Neural progenitor cell (in vitro differentiated cells): ENCODE measurements at regions not wholly inside any gene's neighbourhood (a gene's known extent, or its start where the extent isn't known, plus 50 kb on each side); places are given as distances from the start of the nearest gene placed in this dataset.

Experiments
- DNase-seq: peaks from one replicate; pipeline ENCODE4 v3.0.0-alpha.2; 2016; ENCODE audit warnings: low spot score
- H2AFZ ChIP-seq: fragments of 200-600 bp; sonication (generic); replicated peaks from 2 replicates; pipeline ENCODE4 v1.6.1; 2016; ENCODE audit warnings: antibody characterized with exemption
- H3F3A ChIP-seq: fragments of 200-600 bp; sonication (generic); 2 replicates; pipeline ENCODE4 v1.6.1; 2016; ENCODE audit warnings: antibody characterized with exemption, low read depth
- H3K27ac ChIP-seq: fragments of 200-600 bp; sonication (generic); 2 replicates; pipeline ENCODE4 v1.5.1; 2016; ENCODE audit warnings: mild to moderate bottlenecking
- H3K27me3 ChIP-seq: fragments of 200-600 bp; sonication (generic); 2 replicates; pipeline ENCODE4 v1.6.1; 2016; ENCODE audit warnings: mild to moderate bottlenecking, moderate library complexity
- H3K36me3 ChIP-seq: fragments of 200-600 bp; sonication (generic); 2 replicates; pipeline ENCODE4 v1.5.1; 2016
- H3K4me1 ChIP-seq: fragments of 200-600 bp; sonication (generic); 2 replicates; pipeline ENCODE4 v1.6.1; 2016; ENCODE audit warnings: mixed run types
- H3K4me2 ChIP-seq: fragments of 200-600 bp; sonication (generic); 2 replicates; pipeline ENCODE4 v1.6.1; 2016
- H3K4me3 ChIP-seq: fragments of 200-600 bp; sonication (generic); 2 replicates; pipeline ENCODE4 v1.5.1; 2016
- H3K79me2 ChIP-seq: fragments of 200-600 bp; sonication (generic); 2 replicates; pipeline ENCODE4 v1.6.1; 2016; ENCODE audit warnings: low read depth
- H3K9ac ChIP-seq: fragments of 200-600 bp; sonication (generic); 2 replicates; pipeline ENCODE4 v1.6.1; 2016
- H3K9me3 ChIP-seq: fragments of 200-600 bp; sonication (generic); 2 replicates; pipeline ENCODE4 v1.5.1; 2016; ENCODE audit warnings: low read depth
- H4K20me1 ChIP-seq: fragments of 200-600 bp; sonication (generic); 2 replicates; pipeline ENCODE4 v1.6.1; 2016; ENCODE audit warnings: low read depth
- H3K27ac Mint-ChIP-seq: 3 replicates; pipeline ENCODE4 v1.8.0; 2021; ENCODE audit warnings: mixed read lengths
- H3K27me3 Mint-ChIP-seq: 2 replicates; pipeline ENCODE4 v1.8.0; 2022; ENCODE audit warnings: low read depth, mild to moderate bottlenecking, inconsistent platforms, moderate library complexity, mixed read lengths; ENCODE audit not compliant: insufficient read depth
- H3K36me3 Mint-ChIP-seq: 3 replicates; pipeline ENCODE4 v1.8.0; 2021; ENCODE audit warnings: mixed read lengths
- H3K4me1 Mint-ChIP-seq: 3 replicates; pipeline ENCODE4 v1.8.0; 2021; ENCODE audit warnings: mixed read lengths
- H3K4me3 Mint-ChIP-seq: 3 replicates; pipeline ENCODE4 v1.8.0; 2021; ENCODE audit warnings: mild to moderate bottlenecking, moderate library complexity, mixed read lengths
- H3K9me3 Mint-ChIP-seq: 3 replicates; pipeline ENCODE4 v1.8.0; 2020; ENCODE audit warnings: mixed read lengths
- CTCF ChIP-seq: fragments of 200-600 bp; sonication (generic); IDR thresholded peaks from 2 replicates; pipeline ENCODE4 v1.5.1; 2017; ENCODE audit warnings: antibody characterized with exemption, mild to moderate bottlenecking
- EZH2 ChIP-seq: fragments of 200-600 bp; sonication (generic); IDR thresholded peaks from 2 replicates; pipeline ENCODE4 v1.6.1; 2017; ENCODE audit warnings: antibody characterized with exemption, mild to moderate bottlenecking, moderate library complexity
- EZH2phosphoT487 ChIP-seq: fragments of 200-600 bp; sonication (generic); IDR thresholded peaks from 2 replicates; pipeline ENCODE4 v1.6.1; 2017; ENCODE audit warnings: antibody characterized with exemption

DNA sequence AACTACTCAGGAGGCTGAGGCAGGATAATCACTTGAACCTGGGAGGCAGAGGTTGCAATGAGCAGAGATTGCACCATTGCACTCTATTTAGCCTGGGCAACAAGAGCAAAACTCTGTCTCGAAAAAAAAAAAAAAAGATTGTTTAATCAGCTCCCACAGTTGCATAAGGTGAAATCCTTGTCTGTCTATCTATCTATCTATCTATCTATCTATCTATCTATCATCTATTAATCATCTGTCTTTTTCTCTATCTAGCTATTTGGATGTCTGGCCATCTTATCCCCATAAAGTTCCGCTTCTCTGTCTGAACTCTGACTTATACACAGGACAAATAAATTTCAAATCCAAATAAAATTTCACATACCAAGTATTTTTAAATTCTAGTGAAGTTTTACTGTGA, 223.2 kb upstream of the PGRMC2 start:
- no peak overlapping the region for H3K9ac ChIP-seq
- no peak overlapping the region for H3K27ac ChIP-seq
- H3K36me3 ChIP-seq = no peaks in the 10 kb centered on the region
- no peak for DNase-seq
- no peak for TF ChIP-seq EZH2phosphoT487
- TF ChIP-seq CTCF = no peak
- TF ChIP-seq EZH2 = no peak
- Mint-ChIP-seq H3K4me1 (peaks cover 4% of the 10 kb centered on the region), H3K36me3 (no peaks in the 10 kb centered on the region), H3K4me3 (no peak overlapping the region), H3K27ac (no peak overlapping the region), H3K27me3 (peaks cover 2% of the 10 kb centered on the region), H3K9me3 (peaks cover 6% of the 10 kb centered on the region)
- H3K79me2 ChIP-seq = no peaks in the 10 kb centered on the region
- H2AFZ ChIP-seq = no peak overlapping the region
- no peaks in the 10 kb centered on the region for H3K27me3 ChIP-seq
- H4K20me1 ChIP-seq = no peaks in the 10 kb centered on the region
- no peak overlapping the region for H3K4me2 ChIP-seq
- H3K9me3 ChIP-seq = no peaks in the 10 kb centered on the region
- no peaks in the 10 kb centered on the region for H3F3A ChIP-seq
- H3K4me1 ChIP-seq = no peaks in the 10 kb centered on the region
- H3K4me3 ChIP-seq = no peak overlapping the region

DNA sequence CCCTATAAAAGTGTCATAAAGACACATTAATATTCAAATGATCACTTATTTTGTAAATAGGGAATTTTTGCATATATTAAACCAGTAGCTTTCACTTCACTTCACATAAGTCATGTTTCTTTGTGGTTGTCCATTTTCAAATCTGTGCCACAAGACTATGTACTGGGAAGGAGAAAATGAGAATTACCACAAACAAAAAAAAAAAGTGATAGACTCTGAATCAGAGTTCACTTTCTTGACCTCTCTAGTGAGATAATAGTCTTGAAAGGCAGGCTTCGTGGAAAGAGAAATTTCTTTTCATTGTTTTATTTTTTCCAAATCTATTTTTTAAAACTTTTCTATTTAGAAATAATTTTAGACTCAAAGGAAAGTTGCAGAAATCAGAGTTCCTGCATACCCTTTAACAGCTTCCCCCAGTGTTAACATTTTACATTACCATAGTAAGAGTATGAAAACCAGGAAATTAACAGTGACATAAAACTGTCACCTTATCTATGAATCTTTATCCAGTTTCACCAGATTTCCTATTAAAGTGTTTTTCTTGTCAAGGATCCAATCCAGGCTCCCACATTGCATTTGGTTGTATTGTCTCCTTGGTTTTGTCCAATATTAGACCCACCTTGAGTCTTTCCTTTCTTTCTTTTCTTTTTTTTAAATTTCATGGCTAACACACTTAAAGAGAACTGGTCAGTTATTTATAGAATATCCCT, 215.4 kb upstream of the PGRMC2 start:
- no peaks in the 10 kb centered on the region for H4K20me1 ChIP-seq
- no peaks in the 10 kb centered on the region for H3K36me3 ChIP-seq
- no peaks in the 10 kb centered on the region for H3K9me3 ChIP-seq
- H3K4me3 ChIP-seq = no peak overlapping the region
- no peaks in the 10 kb centered on the region for H3K36me3 Mint-ChIP-seq
- H3K27ac ChIP-seq = no peak overlapping the region
- no peaks in the 10 kb centered on the region for H3F3A ChIP-seq
- no peaks in the 10 kb centered on the region for H3K27me3 Mint-ChIP-seq
- no peak overlapping the region for H3K4me2 ChIP-seq
- no peak for DNase-seq
- no peaks in the 10 kb centered on the region for H3K27me3 ChIP-seq
- H3K4me1 Mint-ChIP-seq = no peaks in the 10 kb centered on the region
- no peaks in the 10 kb centered on the region for H3K79me2 ChIP-seq
- no peak overlapping the region for H3K27ac Mint-ChIP-seq
- H3K9me3 Mint-ChIP-seq = peaks cover 20% of the 10 kb centered on the region
- H2AFZ ChIP-seq = no peak overlapping the region
- H3K4me3 Mint-ChIP-seq = no peak overlapping the region
- H3K9ac ChIP-seq = no peak overlapping the region
- TF ChIP-seq CTCF = no peak
- TF ChIP-seq EZH2 = no peak
- no peak for TF ChIP-seq EZH2phosphoT487
- no peaks in the 10 kb centered on the region for H3K4me1 ChIP-seq

DNA sequence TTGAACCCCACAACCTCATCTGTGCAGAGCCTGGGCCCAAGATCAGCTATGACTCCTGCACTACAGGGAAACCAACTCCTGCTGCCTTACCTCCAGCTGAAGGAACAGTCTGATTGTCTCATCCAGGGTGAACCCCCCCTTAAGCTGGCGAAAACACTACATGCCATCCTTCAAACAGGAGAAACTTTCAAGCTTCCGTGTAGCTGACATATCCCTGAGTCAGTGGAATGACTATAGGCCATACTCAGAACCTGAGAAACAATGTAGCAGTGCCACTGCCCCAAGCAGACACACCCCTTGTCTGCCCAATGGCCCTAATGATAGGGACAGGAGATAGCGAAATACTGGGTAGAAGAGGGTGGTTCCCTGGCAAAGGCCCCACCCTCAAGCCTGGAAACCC, 213.6 kb upstream of the PGRMC2 start:
- Histone ChIP-seq H3K4me2 (no peak overlapping the region), H3K36me3 (no peaks in the 10 kb centered on the region), H4K20me1 (no peaks in the 10 kb centered on the region), H3F3A (no peaks in the 10 kb centered on the region), H2AFZ (no peak overlapping the region), H3K27ac (no peak overlapping the region), H3K79me2 (no peaks in the 10 kb centered on the region), H3K9ac (no peak overlapping the region), H3K4me3 (no peak overlapping the region), H3K27me3 (no peaks in the 10 kb centered on the region), H3K4me1 (no peaks in the 10 kb centered on the region), H3K9me3 (no peaks in the 10 kb centered on the region)
- Mint-ChIP-seq H3K4me1 (no peaks in the 10 kb centered on the region), H3K36me3 (no peaks in the 10 kb centered on the region), H3K4me3 (no peak overlapping the region), H3K27ac (no peak overlapping the region), H3K27me3 (no peaks in the 10 kb centered on the region), H3K9me3 (peaks cover 27% of the 10 kb centered on the region)
- no peak for DNase-seq
- no peak for TF ChIP-seq CTCF
- TF ChIP-seq EZH2 = no peak
- TF ChIP-seq EZH2phosphoT487 = no peak
